ENCODE measurements at regions not wholly inside any gene's neighbourhood (a gene's known extent, or its start where the extent isn't known, plus 50 kb on each side); places are given as distances from the start of the nearest gene placed in this dataset.

GRCh38 chr1:157371826-157372225 is 180.5 kb downstream of the FCRL5 start:
- Mint-ChIP-seq H3K4me1 (ENCODE audit: low read depth, unreplicated experiment) (peaks cover 7% of the 10 kb centered on the region), H3K27me3 (ENCODE audit: low read depth, unreplicated experiment) (peaks cover 13% of the 10 kb centered on the region), H3K4me3 (ENCODE audit: unreplicated experiment) (no peak overlapping the region), H3K9me3 (ENCODE audit: unreplicated experiment) (no peaks in the 10 kb centered on the region), H3K27ac (ENCODE audit: unreplicated experiment) (no peak overlapping the region), H3K36me3 (ENCODE audit: low read depth, unreplicated experiment) (no peaks in the 10 kb centered on the region)
- H3K9ac ChIP-seq (ENCODE audit: low read length): no peak overlapping the region
- no peak for DNase-seq (ENCODE audit: low read depth)
- no peaks in the 10 kb centered on the region for H4K20me1 ChIP-seq (ENCODE audit: insufficient read depth, low read length)
- no peaks in the 10 kb centered on the region for H3K79me2 ChIP-seq (ENCODE audit: insufficient read depth, low read length)
- no peak overlapping the region for H3K27ac ChIP-seq (ENCODE audit: low read depth, low read length)
- no peaks in the 10 kb centered on the region for H3K4me1 ChIP-seq (ENCODE audit: insufficient read depth, low read length)
- FAIRE-seq: no peak
- no peak overlapping the region for H3K4me2 ChIP-seq (ENCODE audit: low read length)
- no peaks in the 10 kb centered on the region for H3K36me3 ChIP-seq (ENCODE audit: insufficient read depth, low read length)
- TF ChIP-seq CTCF (IDR thresholded peaks at IDR 0.05; ENCODE audit: insufficient read depth, low read depth, low read length) (no peak), EZH2 (IDR thresholded peaks at IDR 0.05; ENCODE audit: insufficient read depth, low read length) (no peak)
- peaks cover 3% of the 10 kb centered on the region for H3K27me3 ChIP-seq (ENCODE audit: insufficient read depth, low read length)
- H3K4me3 ChIP-seq (ENCODE audit: insufficient read depth, low read depth, low read length): no peak overlapping the region
- H3K9me3 ChIP-seq (ENCODE audit: insufficient read depth, low read depth, low read length): no peaks in the 10 kb centered on the region
- no peak overlapping the region for H2AFZ ChIP-seq (ENCODE audit: low read depth, low read length)

- Mint-ChIP-seq H3K4me1 (ENCODE audit: low read depth, unreplicated experiment) (peaks cover 7% of the 10 kb centered on the region), H3K9me3 (ENCODE audit: unreplicated experiment) (no peaks in the 10 kb centered on the region), H3K27me3 (ENCODE audit: low read depth, unreplicated experiment) (peaks cover 11% of the 10 kb centered on the region), H3K27ac (ENCODE audit: unreplicated experiment) (no peak overlapping the region), H3K36me3 (ENCODE audit: low read depth, unreplicated experiment) (no peaks in the 10 kb centered on the region), H3K4me3 (ENCODE audit: unreplicated experiment) (no peak overlapping the region)
- no peak overlapping the region for H3K9ac ChIP-seq (ENCODE audit: low read length)
- no peak for DNase-seq (ENCODE audit: low read depth)
- no peaks in the 10 kb centered on the region for H3K4me1 ChIP-seq (ENCODE audit: insufficient read depth, low read length)
- H3K4me2 ChIP-seq (ENCODE audit: low read length): no peak overlapping the region
- H4K20me1 ChIP-seq (ENCODE audit: insufficient read depth, low read length): no peaks in the 10 kb centered on the region
- H3K27me3 ChIP-seq (ENCODE audit: insufficient read depth, low read length): peaks cover 3% of the 10 kb centered on the region
- TF ChIP-seq CTCF (IDR thresholded peaks at IDR 0.05; ENCODE audit: insufficient read depth, low read depth, low read length) (no peak), EZH2 (IDR thresholded peaks at IDR 0.05; ENCODE audit: insufficient read depth, low read length) (no peak)
- no peak overlapping the region for H2AFZ ChIP-seq (ENCODE audit: low read depth, low read length)
- no peak overlapping the region for H3K4me3 ChIP-seq (ENCODE audit: insufficient read depth, low read depth, low read length)
- H3K27ac ChIP-seq (ENCODE audit: low read depth, low read length): no peak overlapping the region
- H3K79me2 ChIP-seq (ENCODE audit: insufficient read depth, low read length): no peaks in the 10 kb centered on the region
- no peaks in the 10 kb centered on the region for H3K9me3 ChIP-seq (ENCODE audit: insufficient read depth, low read depth, low read length)
- no peaks in the 10 kb centered on the region for H3K36me3 ChIP-seq (ENCODE audit: insufficient read depth, low read length)
- FAIRE-seq: no peak
These were observed 181.1 kb downstream of the FCRL5 start for GRCh38 chr1:157371221-157371620.

- FAIRE-seq (no peak), DNase-seq (ENCODE audit: low read depth) (no peak)
- no peaks in the 10 kb centered on the region for H3K36me3 Mint-ChIP-seq (ENCODE audit: low read depth, unreplicated experiment)
- H3K4me1 Mint-ChIP-seq (ENCODE audit: low read depth, unreplicated experiment): peaks cover 7% of the 10 kb centered on the region
- TF ChIP-seq CTCF (IDR thresholded peaks at IDR 0.05; ENCODE audit: insufficient read depth, low read depth, low read length): no peak
- TF ChIP-seq EZH2 (IDR thresholded peaks at IDR 0.05; ENCODE audit: insufficient read depth, low read length): no peak
- H3K4me3 Mint-ChIP-seq (ENCODE audit: unreplicated experiment): no peak overlapping the region
- H3K27me3 ChIP-seq (ENCODE audit: insufficient read depth, low read length): peaks cover 3% of the 10 kb centered on the region
- H3K9ac ChIP-seq (ENCODE audit: low read length): no peak overlapping the region
- H4K20me1 ChIP-seq (ENCODE audit: insufficient read depth, low read length): no peaks in the 10 kb centered on the region
- no peaks in the 10 kb centered on the region for H3K79me2 ChIP-seq (ENCODE audit: insufficient read depth, low read length)
- H3K27me3 Mint-ChIP-seq (ENCODE audit: low read depth, unreplicated experiment): peaks cover 10% of the 10 kb centered on the region
- no peak overlapping the region for H3K4me3 ChIP-seq (ENCODE audit: insufficient read depth, low read depth, low read length)
- no peaks in the 10 kb centered on the region for H3K9me3 Mint-ChIP-seq (ENCODE audit: unreplicated experiment)
- no peak overlapping the region for H2AFZ ChIP-seq (ENCODE audit: low read depth, low read length)
- H3K4me1 ChIP-seq (ENCODE audit: insufficient read depth, low read length): no peaks in the 10 kb centered on the region
- no peak overlapping the region for H3K27ac ChIP-seq (ENCODE audit: low read depth, low read length)
- no peaks in the 10 kb centered on the region for H3K9me3 ChIP-seq (ENCODE audit: insufficient read depth, low read depth, low read length)
- H3K27ac Mint-ChIP-seq (ENCODE audit: unreplicated experiment): no peak overlapping the region
- no peak overlapping the region for H3K4me2 ChIP-seq (ENCODE audit: low read length)
- no peaks in the 10 kb centered on the region for H3K36me3 ChIP-seq (ENCODE audit: insufficient read depth, low read length)
These were observed 181.6 kb downstream of the FCRL5 start for GRCh38 chr1:157370698-157371097.
